ENCODE measurements at regions not wholly inside any gene's neighbourhood (a gene's known extent, or its start where the extent isn't known, plus 50 kb on each side); places are given as distances from the start of the nearest gene placed in this dataset.

- H2BK20ac ChIP-seq (ENCODE audit: low read depth, low read length): no peak overlapping the region
- no peak overlapping the region for H3K18ac ChIP-seq (ENCODE audit: low read depth, low read length)
- H4K20me1 ChIP-seq (ENCODE audit: insufficient read depth, low read length): no peaks in the 10 kb centered on the region
- H2BK120ac ChIP-seq (ENCODE audit: low read depth, low read length): no peak overlapping the region
- WGBS, 2 experiments (ENCODE audit: extremely low coverage in 2 of 2, insufficient read length in 1 of 2): 20% methylated on average over 1 of the region's 7 CpGs; no CpG with 5 or more reads in 1 of the 2 experiments
- in situ Hi-C loops (cut with MboI; ENCODE audit: low sequenced_read_pairs) (no loop called here), intact Hi-C loops (cut with micrococcal nuclease) (no loop called here), dilution Hi-C loops (cut with HindIII; ENCODE audit: low sequenced_read_pairs, unreplicated experiment) (no loop called here)
- H3K4me3 ChIP-seq (ENCODE audit: insufficient read depth, low read depth, low read length): no peak overlapping the region
- H3K4ac ChIP-seq (ENCODE audit: low read depth, low read length): no peak overlapping the region
- no peak overlapping the region for H3K27ac ChIP-seq (ENCODE audit: insufficient read depth, low read length)
- no peak overlapping the region for H2BK5ac ChIP-seq (ENCODE audit: low read depth, low read length, poor library complexity, severe bottlenecking)
- H3K9me1 ChIP-seq (ENCODE audit: insufficient read depth, low read length): no peaks in the 10 kb centered on the region
- CTCF ChIA-PET: no interaction called here
- H3K23ac ChIP-seq (ENCODE audit: low read depth, low read length): no peak overlapping the region
- no peaks in the 10 kb centered on the region for H3K79me1 ChIP-seq (ENCODE audit: low read depth in 1 of 2, low read length in 2 of 2)
- no peak overlapping the region for H4K5ac ChIP-seq (ENCODE audit: low read depth, low read length)
- H2AK5ac ChIP-seq (ENCODE audit: low read depth, low read length): no peak overlapping the region
- POLR2A ChIA-PET (ENCODE audit: unreplicated experiment): no interaction called here
- no peak overlapping the region for H2BK15ac ChIP-seq (ENCODE audit: low read depth, low read length)
- H2AFZ ChIP-seq (replicated peaks; ENCODE audit: low read length, poor library complexity): no peak overlapping the region
- H3K4me2 ChIP-seq (ENCODE audit: low read depth, low read length): no peak overlapping the region
- H3K14ac ChIP-seq (replicated peaks; ENCODE audit: low read depth, low read length): no peak overlapping the region
- H4K8ac ChIP-seq (ENCODE audit: low read depth in 2 of 2, low read length in 2 of 2): no peak overlapping the region
- H3K56ac ChIP-seq (ENCODE audit: extremely low read depth, insufficient read depth, low read length): no peak overlapping the region
- TF ChIP-seq CEBPB (IDR thresholded peaks at IDR 0.05; ENCODE audit: low read depth, low read length) (no peak), MAZ (IDR thresholded peaks at IDR 0.05; ENCODE audit: borderline replicate concordance, low read depth, low read length) (no peak), RCOR1 (IDR thresholded peaks at IDR 0.05; ENCODE audit: insufficient replicate concordance, low read length) (no peak), ELK1 (IDR thresholded peaks at IDR 0.05; ENCODE audit: borderline replicate concordance, low read depth, low read length) (no peak)
- TF ChIP-seq, protein P1, sequence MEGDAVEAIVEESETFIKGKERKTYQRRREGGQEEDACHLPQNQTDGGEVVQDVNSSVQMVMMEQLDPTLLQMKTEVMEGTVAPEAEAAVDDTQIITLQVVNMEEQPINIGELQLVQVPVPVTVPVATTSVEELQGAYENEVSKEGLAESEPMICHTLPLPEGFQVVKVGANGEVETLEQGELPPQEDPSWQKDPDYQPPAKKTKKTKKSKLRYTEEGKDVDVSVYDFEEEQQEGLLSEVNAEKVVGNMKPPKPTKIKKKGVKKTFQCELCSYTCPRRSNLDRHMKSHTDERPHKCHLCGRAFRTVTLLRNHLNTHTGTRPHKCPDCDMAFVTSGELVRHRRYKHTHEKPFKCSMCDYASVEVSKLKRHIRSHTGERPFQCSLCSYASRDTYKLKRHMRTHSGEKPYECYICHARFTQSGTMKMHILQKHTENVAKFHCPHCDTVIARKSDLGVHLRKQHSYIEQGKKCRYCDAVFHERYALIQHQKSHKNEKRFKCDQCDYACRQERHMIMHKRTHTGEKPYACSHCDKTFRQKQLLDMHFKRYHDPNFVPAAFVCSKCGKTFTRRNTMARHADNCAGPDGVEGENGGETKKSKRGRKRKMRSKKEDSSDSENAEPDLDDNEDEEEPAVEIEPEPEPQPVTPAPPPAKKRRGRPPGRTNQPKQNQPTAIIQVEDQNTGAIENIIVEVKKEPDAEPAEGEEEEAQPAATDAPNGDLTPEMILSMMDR (conservative IDR thresholded peaks at IDR 0.05; ENCODE audit: low read depth, low read length): no peak
- no peak overlapping the region for H2AK9ac ChIP-seq (replicated peaks; ENCODE audit: low read depth, low read length, poor library complexity)
- no peak for ATAC-seq (ENCODE audit: low read depth)
- no peaks in the 10 kb centered on the region for H3K36me3 ChIP-seq (ENCODE audit: control insufficient read depth, insufficient read depth, low read length)
- no peak overlapping the region for H3K9ac ChIP-seq (ENCODE audit: low read depth, low read length)
- BruUV-seq (replicated peaks): no TSS peak
- H3K27me3 ChIP-seq (ENCODE audit: control insufficient read depth, insufficient read depth, low read length): peaks cover 1% of the 10 kb centered on the region; the same call in 1 of the 2 replicates
- H3K9me3 ChIP-seq (ENCODE audit: control insufficient read depth, insufficient read depth, low read length): no peaks in the 10 kb centered on the region
- no peak overlapping the region for H4K91ac ChIP-seq (ENCODE audit: insufficient read depth, low read depth, low read length)
- H3K4me1 ChIP-seq (ENCODE audit: control insufficient read depth, insufficient read depth, low read length): no peaks in the 10 kb centered on the region
- no peak for DNase-seq
Observed at GRCh38 chr10:42963312-42963711, 113.6 kb upstream of the RET start.

Measured in IMR-90 (cell line).